CD14-positive monocyte (primary cell): ENCODE measurements at regions not wholly inside any gene's neighbourhood (a gene's known extent, or its start where the extent isn't known, plus 50 kb on each side); places are given as distances from the start of the nearest gene placed in this dataset.

Experiments used
- DNase-seq, 3 donors: peaks; one replicate each; pipeline ENCODE4 v3.0.0-alpha.2; 2011 to 2022
- H2AFZ ChIP-seq: 2 replicates; pipeline ENCODE4 v1.6.0; 2012; ENCODE audit warnings: mild to moderate bottlenecking, low read depth, low read length, inconsistent platforms; ENCODE audit not compliant: insufficient read depth, poor library complexity, severe bottlenecking
- H3K27ac ChIP-seq, 2 donors: 1 replicate in 1 of 2; 2 replicates in 1 of 2; pipeline ENCODE4 v1.5.1; 2012 to 2013; ENCODE audit warnings: low read length in 2 of 2, control low read depth in 1 of 2, inconsistent platforms in 1 of 2, low read depth in 1 of 2, mild to moderate bottlenecking in 1 of 2
- H3K27me3 ChIP-seq, 2 donors: one replicate each; pipeline versions ENCODE4 v1.6.0 to v1.6.1; 2011 to 2013; ENCODE audit warnings: low read length in 2 of 2; ENCODE audit not compliant: control insufficient read depth in 2 of 2, insufficient read depth in 2 of 2
- H3K36me3 ChIP-seq, 2 donors: replicated peaks in 1 of 2; 1 replicate in 1 of 2; 2 replicates in 1 of 2; pipeline versions ENCODE4 v1.5.1 to v1.6.1; 2012 to 2013; ENCODE audit warnings: low read length in 2 of 2, control low read depth in 1 of 2, inconsistent platforms in 1 of 2, mild to moderate bottlenecking in 1 of 2; ENCODE audit not compliant: insufficient read depth in 2 of 2, control insufficient read depth in 1 of 2
- H3K4me1 ChIP-seq, 2 donors: 1 replicate in 1 of 2; 2 replicates in 1 of 2; pipeline versions ENCODE4 v1.5.1 to v1.6.1; 2012 to 2013; ENCODE audit warnings: low read length in 2 of 2, control low read depth in 1 of 2, inconsistent platforms in 1 of 2, mild to moderate bottlenecking in 1 of 2, moderate library complexity in 1 of 2; ENCODE audit not compliant: insufficient read depth in 2 of 2, control insufficient read depth in 1 of 2
- H3K4me2 ChIP-seq: replicated peaks from 2 replicates; pipeline ENCODE3; 2012; ENCODE audit warnings: low read length, moderate library complexity, mild to moderate bottlenecking; ENCODE audit not compliant: poor library complexity, severe bottlenecking; ENCODE audit errors: extremely low read depth
- H3K4me3 ChIP-seq, 3 experiments: fragments of 200-600 bp in 1 of 3; sonication (generic) in 1 of 3; replicated peaks in 1 of 3; 1 replicate in 2 of 3; 2 replicates in 1 of 3; pipeline ENCODE4 v1.5.1; 2011 to 2013; ENCODE audit warnings: low read length in 3 of 3, mild to moderate bottlenecking in 3 of 3, control low read depth in 2 of 3, low read depth in 2 of 3, inconsistent platforms in 1 of 3, moderate library complexity in 1 of 3
- H3K79me2 ChIP-seq: 2 replicates; pipeline ENCODE4 v1.6.0; 2012; ENCODE audit warnings: mild to moderate bottlenecking, control low read depth, inconsistent platforms, low read length, moderate library complexity; ENCODE audit not compliant: insufficient read depth
- H3K9ac ChIP-seq: 2 replicates; pipeline ENCODE4 v1.6.0; 2017; ENCODE audit warnings: low read length, mild to moderate bottlenecking; ENCODE audit not compliant: insufficient read depth, poor library complexity, severe bottlenecking
- H3K9me3 ChIP-seq, 2 donors: replicated peaks in 1 of 2; 1 replicate in 1 of 2; 2 replicates in 1 of 2; pipeline versions ENCODE4 v1.5.1 to v1.6.1; 2012 to 2013; ENCODE audit warnings: low read length in 2 of 2, control low read depth in 1 of 2; ENCODE audit not compliant: control insufficient read depth in 1 of 2, insufficient read depth in 1 of 2
- H4K20me1 ChIP-seq: 2 replicates; pipeline ENCODE4 v1.6.0; 2012; ENCODE audit warnings: mild to moderate bottlenecking, low read length, control low read depth, moderate library complexity; ENCODE audit not compliant: insufficient read depth
- H3K27ac Mint-ChIP-seq, 7 donors: one replicate each; pipeline ENCODE4 v1.8.0; 2020; ENCODE audit warnings: mild to moderate bottlenecking in 7 of 7, mixed read lengths in 7 of 7, moderate library complexity in 6 of 7, inconsistent platforms in 2 of 7
- H3K27me3 Mint-ChIP-seq, 3 donors: one replicate each; pipeline ENCODE4 v1.8.0; 2021 to 2022; ENCODE audit warnings: low read depth in 3 of 3, mild to moderate bottlenecking in 3 of 3, mixed read lengths in 3 of 3, moderate library complexity in 3 of 3, inconsistent platforms in 1 of 3
- H3K36me3 Mint-ChIP-seq, 2 donors: one replicate each; pipeline ENCODE4 v1.8.0; 2020; ENCODE audit warnings: mixed read lengths in 2 of 2, inconsistent platforms in 1 of 2, mild to moderate bottlenecking in 1 of 2
- H3K4me1 Mint-ChIP-seq: one replicate; pipeline ENCODE4 v1.8.0; 2020; ENCODE audit warnings: mild to moderate bottlenecking, mixed read lengths
- H3K4me3 Mint-ChIP-seq, 2 donors: one replicate each; pipeline ENCODE4 v1.8.0; 2020; ENCODE audit warnings: mild to moderate bottlenecking in 2 of 2, mixed read lengths in 2 of 2, moderate library complexity in 1 of 2
- H3K9me3 Mint-ChIP-seq, 7 donors: one replicate each; pipeline ENCODE4 v1.8.0; 2020 to 2022; ENCODE audit warnings: mixed read lengths in 7 of 7, mild to moderate bottlenecking in 6 of 7, moderate library complexity in 6 of 7, inconsistent platforms in 2 of 7
- WGBS: methylation state at CpG from one replicate; pipeline ENCODE4 v1.1.5; 2013; ENCODE audit warnings: missing lambda C conversion rate; ENCODE audit not compliant: insufficient coverage; 5-methylcytosine and 5-hydroxymethylcytosine counted together
- intact Hi-C, 2 donors: fragments of 100-400 bp; cut with micrococcal nuclease; formaldehyde crosslinking; loops; one replicate each; pipeline versions ENCODE4 v1.15.0 to v1.15.1; 2023
- TF ChIP-seq, protein P1 (sequence below): fragments of 200-600 bp; IDR thresholded peaks from one replicate; pipeline ENCODE4 v1.8.0; 2022; ENCODE audit warnings: antibody characterized with exemption, mild to moderate bottlenecking

DNA sequence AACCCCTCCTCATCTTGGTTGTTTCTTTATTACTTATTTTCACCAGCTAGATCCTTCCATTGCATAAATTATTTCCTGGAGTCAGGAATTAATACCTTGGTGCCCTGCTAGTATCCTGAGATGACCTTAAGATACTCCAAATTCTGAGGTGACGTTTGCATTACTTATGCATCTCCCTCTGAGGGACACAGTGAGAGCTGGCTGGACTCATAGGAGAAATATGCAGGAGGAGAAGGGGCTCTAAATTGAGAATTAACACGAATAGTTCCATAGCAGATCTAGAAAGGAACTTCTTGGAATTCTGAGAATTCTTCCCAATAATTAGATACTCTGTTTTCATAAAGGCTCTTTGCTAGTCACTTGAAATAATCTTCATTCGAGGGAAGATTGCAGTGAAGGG, 310.6 kb upstream of the ZEB2 start:
- no peak for DNase-seq
- peaks cover 0 to 5% (median 0%) of the 10 kb centered on the region in 7 donors for H3K9me3 Mint-ChIP-seq
- Histone ChIP-seq H2AFZ (peak overlapping the region; percentile 57), H3K4me1 (peaks cover 40 to 50% of the 10 kb centered on the region in 2 donors), H3K4me2 (peak overlapping the region; percentile 18), H3K4me3 (peak overlapping the region in 1 of 3 experiments; percentile 4), H3K79me2 (no peaks in the 10 kb centered on the region), H3K27me3 (no peaks in the 10 kb centered on the region), H3K27ac (no peak overlapping the region), H4K20me1 (no peaks in the 10 kb centered on the region), H3K36me3 (no peaks in the 10 kb centered on the region), H3K9me3 (no peaks in the 10 kb centered on the region), H3K9ac (no peak overlapping the region)
- H3K27me3 Mint-ChIP-seq, result no peaks in the 10 kb centered on the region
- intact Hi-C loops, result no loop called here
- H3K4me3 Mint-ChIP-seq, result no peak overlapping the region
- H3K36me3 Mint-ChIP-seq, result no peaks in the 10 kb centered on the region
- peaks cover 52% of the 10 kb centered on the region for H3K4me1 Mint-ChIP-seq
- TF ChIP-seq, protein P1, sequence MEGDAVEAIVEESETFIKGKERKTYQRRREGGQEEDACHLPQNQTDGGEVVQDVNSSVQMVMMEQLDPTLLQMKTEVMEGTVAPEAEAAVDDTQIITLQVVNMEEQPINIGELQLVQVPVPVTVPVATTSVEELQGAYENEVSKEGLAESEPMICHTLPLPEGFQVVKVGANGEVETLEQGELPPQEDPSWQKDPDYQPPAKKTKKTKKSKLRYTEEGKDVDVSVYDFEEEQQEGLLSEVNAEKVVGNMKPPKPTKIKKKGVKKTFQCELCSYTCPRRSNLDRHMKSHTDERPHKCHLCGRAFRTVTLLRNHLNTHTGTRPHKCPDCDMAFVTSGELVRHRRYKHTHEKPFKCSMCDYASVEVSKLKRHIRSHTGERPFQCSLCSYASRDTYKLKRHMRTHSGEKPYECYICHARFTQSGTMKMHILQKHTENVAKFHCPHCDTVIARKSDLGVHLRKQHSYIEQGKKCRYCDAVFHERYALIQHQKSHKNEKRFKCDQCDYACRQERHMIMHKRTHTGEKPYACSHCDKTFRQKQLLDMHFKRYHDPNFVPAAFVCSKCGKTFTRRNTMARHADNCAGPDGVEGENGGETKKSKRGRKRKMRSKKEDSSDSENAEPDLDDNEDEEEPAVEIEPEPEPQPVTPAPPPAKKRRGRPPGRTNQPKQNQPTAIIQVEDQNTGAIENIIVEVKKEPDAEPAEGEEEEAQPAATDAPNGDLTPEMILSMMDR, result no peak
- no peak overlapping the region for H3K27ac Mint-ChIP-seq
- WGBS, result no CpG with 5 or more reads among the region's 3 CpGs

DNA sequence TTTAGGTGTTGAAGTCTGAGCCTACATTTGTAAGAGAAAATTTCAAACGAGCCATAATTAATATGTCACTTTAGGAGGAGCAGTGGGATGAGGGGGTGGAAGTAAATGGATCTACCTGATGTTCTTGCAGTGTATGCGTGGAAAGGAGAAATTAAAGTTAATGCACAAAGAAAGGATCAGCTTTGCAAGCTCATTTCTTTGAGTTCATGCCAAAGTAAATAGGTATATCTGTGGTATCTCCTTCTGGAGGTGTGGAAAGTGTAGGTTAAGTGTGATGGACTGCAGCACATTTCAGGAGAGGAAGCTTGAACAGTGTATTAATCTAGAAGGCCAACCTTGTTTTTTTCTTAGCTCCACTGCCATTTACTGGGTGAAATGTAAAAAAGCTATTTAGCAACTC, 307.5 kb upstream of the ZEB2 start:
- Histone ChIP-seq H3K27me3 (no peaks in the 10 kb centered on the region), H3K79me2 (no peaks in the 10 kb centered on the region), H3K9me3 (no peaks in the 10 kb centered on the region), H3K4me2 (no peak overlapping the region), H3K27ac (no peak overlapping the region), H4K20me1 (no peaks in the 10 kb centered on the region), H3K4me1 (peaks cover 39 to 67% of the 10 kb centered on the region in 2 donors), H3K4me3 (no peak overlapping the region), H2AFZ (no peak overlapping the region), H3K36me3 (no peaks in the 10 kb centered on the region), H3K9ac (no peak overlapping the region)
- no peak overlapping the region for H3K27ac Mint-ChIP-seq
- no peak for DNase-seq
- H3K4me3 Mint-ChIP-seq, result no peak overlapping the region
- WGBS, result 100% methylated on average over 2 of the region's 2 CpGs
- TF ChIP-seq, protein P1, result no peak
- no peaks in the 10 kb centered on the region for H3K36me3 Mint-ChIP-seq
- H3K9me3 Mint-ChIP-seq, result peaks cover 0 to 7% (median 0%) of the 10 kb centered on the region in 7 donors
- no peaks in the 10 kb centered on the region for H3K27me3 Mint-ChIP-seq
- intact Hi-C loops, result no loop called here
- peaks cover 69% of the 10 kb centered on the region for H3K4me1 Mint-ChIP-seq
